HepG2 (cell line): ENCODE measurements at regions not wholly inside any gene's neighbourhood (a gene's known extent, or its start where the extent isn't known, plus 50 kb on each side); places are given as distances from the start of the nearest gene placed in this dataset.

ENCODE experiments used
- ATAC-seq: fragments of 200-7000 bp; cut with Tn5 transposase; 3 replicates; pipeline ENCODE4 v1.9.1; 2020; ENCODE audit warnings: mild to moderate bottlenecking, moderate library complexity
- BruUV-seq: library from RNA; stranded (reverse); fragments of 400-500 nt; replicated peaks from 2 replicates; lab custom pipeline; 2021; lab: Mats Ljungman, UMichigan
- CTCF ChIA-PET: fragments of 300-600 bp; formaldehyde crosslinking; extraction: SDS; loops from one replicate; lab custom pipeline; 2021; ENCODE audit warnings: low total read pairs, inconsistent platforms, low intra/inter-chr PET ratio; lab: Yijun Ruan, JAX
- POLR2A ChIA-PET: fragments of 350-600 bp; sonication (Branson Sonifier 250); formaldehyde crosslinking; loops from one replicate; lab custom pipeline; 2020; ENCODE audit warnings: antibody characterized with exemption, inconsistent platforms; lab: Yijun Ruan, JAX
- DNase-seq: peaks from one replicate; pipeline ENCODE4 v3.0.0-alpha.2; 2015; ENCODE audit warnings: low spot score
- FAIRE-seq: peaks from 3 replicates; lab custom pipeline; 2011; peaks lifted over from hg19 to GRCh38; lab: Jason Lieb, UNC
- H2AFZ ChIP-seq: one replicate; pipeline ENCODE4 v1.6.1; 2011; ENCODE audit warnings: low read length, inconsistent platforms
- H3K27ac ChIP-seq: fragments of 300-600 bp; 3 replicates; pipeline ENCODE4 v1.8.0; 2011; ENCODE audit warnings: mixed run types, mild to moderate bottlenecking, mixed read lengths, low read length, inconsistent platforms; ENCODE audit not compliant: insufficient read depth; ENCODE audit errors: extremely low read length
- H3K27me3 ChIP-seq, 2 experiments: fragments of 200-600 bp in 1 of 2; 2 replicates in 1 of 2; 3 replicates in 1 of 2; pipeline versions ENCODE4 v1.6.0 to v1.8.0; 2011; ENCODE audit warnings: low read length in 2 of 2, mild to moderate bottlenecking in 2 of 2, moderate library complexity in 2 of 2, inconsistent platforms in 1 of 2; ENCODE audit not compliant: insufficient read depth in 2 of 2, control insufficient read depth in 1 of 2
- H3K36me3 ChIP-seq, 2 experiments: fragments of 200-600 bp in 1 of 2; replicated peaks in 1 of 2; 2 replicates in 1 of 2; 3 replicates in 1 of 2; pipeline versions ENCODE4 v1.5.1 to v1.8.0; 2011; ENCODE audit warnings: low read length in 2 of 2, inconsistent platforms in 1 of 2; ENCODE audit not compliant: insufficient read depth in 2 of 2, control insufficient read depth in 1 of 2
- H3K4me1 ChIP-seq: 2 replicates; pipeline ENCODE4 v1.5.1; 2012; ENCODE audit warnings: low read length, inconsistent platforms; ENCODE audit not compliant: insufficient read depth
- H3K4me2 ChIP-seq: 2 replicates; pipeline ENCODE4 v1.6.0; 2011; ENCODE audit warnings: low read depth, low read length, inconsistent platforms
- H3K4me3 ChIP-seq, 3 experiments: fragments of 200-600 bp in 1 of 3; sonication (generic), shearing (Covaris generic) in 1 of 3; replicated peaks in 1 of 3; 2 replicates each; pipeline ENCODE4 v1.5.1; 2011 to 2016; ENCODE audit warnings: low read length in 3 of 3, inconsistent platforms in 2 of 3, low read depth in 2 of 3, mild to moderate bottlenecking in 2 of 3, control low read depth in 1 of 3, mixed read lengths in 1 of 3; ENCODE audit not compliant: insufficient read depth in 1 of 3
- H3K79me2 ChIP-seq: one replicate; pipeline ENCODE4 v1.6.1; 2011; ENCODE audit warnings: low read length, inconsistent platforms; ENCODE audit not compliant: insufficient read depth
- H3K9ac ChIP-seq: 2 replicates; pipeline ENCODE4 v1.6.0; 2011; ENCODE audit warnings: mild to moderate bottlenecking, low read depth, low read length, inconsistent platforms; ENCODE audit not compliant: insufficient read depth
- H3K9me3 ChIP-seq: 2 replicates; pipeline ENCODE4 v1.5.1; 2012; ENCODE audit warnings: mild to moderate bottlenecking, low read length
- H4K20me1 ChIP-seq: 2 replicates; pipeline ENCODE4 v1.6.0; 2011; ENCODE audit warnings: inconsistent platforms, mild to moderate bottlenecking, low read length, moderate library complexity; ENCODE audit not compliant: insufficient read depth
- WGBS: methylation state at CpG from one replicate; pipeline ENCODE4 v1.1.6; 2017; ENCODE audit warnings: low lambda C conversion rate; 5-methylcytosine and 5-hydroxymethylcytosine counted together
- in situ Hi-C: cut with HindIII; loops from 2 replicates; pipeline ENCODE4 v1.10.0; 2017; ENCODE audit warnings: low pct_unique_long_range_greater_than_20kb; ENCODE audit not compliant: extremely low pct_ligation_motif_present
- intact Hi-C: fragments of 100-400 bp; cut with micrococcal nuclease; formaldehyde crosslinking; loops from one replicate; pipeline ENCODE4 v1.10.0; 2022; ENCODE audit not compliant: unreplicated experiment
- TF ChIP-seq, protein P1 (sequence below), 2 experiments: IDR thresholded peaks; 2 replicates each; pipeline ENCODE4 v1.6.1; 2011 to 2012; ENCODE audit warnings: low read length in 2 of 2, borderline replicate concordance in 1 of 2, low read depth in 1 of 2, mild to moderate bottlenecking in 1 of 2, moderate library complexity in 1 of 2
- TF ChIP-seq, protein P2 (sequence below): sonication (generic); formaldehyde crosslinking; IDR thresholded peaks from 2 replicates; pipeline ENCODE4 v1.4.0; 2020; ENCODE audit warnings: missing genetic modification reagents, borderline replicate concordance
- TF ChIP-seq, protein P3 (sequence below): sonication (generic); formaldehyde crosslinking; conservative IDR thresholded peaks from 2 replicates; pipeline ENCODE4 v1.4.0; 2020; ENCODE audit warnings: missing genetic modification reagents

DNA sequence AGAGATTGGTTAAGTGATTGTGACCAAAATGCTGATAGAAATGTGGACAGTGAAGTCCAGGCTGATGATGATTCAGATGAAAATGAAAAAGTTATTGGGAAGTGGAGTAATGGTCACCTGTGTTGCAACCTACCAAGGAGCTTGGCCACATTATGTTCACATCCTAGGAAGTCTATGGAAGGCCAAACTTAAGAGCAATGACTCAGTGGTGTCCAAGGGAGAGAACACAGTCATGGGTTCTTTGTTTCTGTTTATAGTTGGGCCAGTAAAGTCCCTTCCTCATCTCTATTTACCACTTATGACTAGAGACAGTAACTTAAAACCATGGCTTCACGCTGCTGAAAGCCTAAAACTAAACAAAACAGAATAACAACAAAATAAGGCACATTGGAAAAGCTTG, 555.3 kb upstream of the DAB2 start:
- no peaks in the 10 kb centered on the region for H4K20me1 ChIP-seq
- no peak overlapping the region for H3K4me2 ChIP-seq
- TF ChIP-seq, protein P1, sequence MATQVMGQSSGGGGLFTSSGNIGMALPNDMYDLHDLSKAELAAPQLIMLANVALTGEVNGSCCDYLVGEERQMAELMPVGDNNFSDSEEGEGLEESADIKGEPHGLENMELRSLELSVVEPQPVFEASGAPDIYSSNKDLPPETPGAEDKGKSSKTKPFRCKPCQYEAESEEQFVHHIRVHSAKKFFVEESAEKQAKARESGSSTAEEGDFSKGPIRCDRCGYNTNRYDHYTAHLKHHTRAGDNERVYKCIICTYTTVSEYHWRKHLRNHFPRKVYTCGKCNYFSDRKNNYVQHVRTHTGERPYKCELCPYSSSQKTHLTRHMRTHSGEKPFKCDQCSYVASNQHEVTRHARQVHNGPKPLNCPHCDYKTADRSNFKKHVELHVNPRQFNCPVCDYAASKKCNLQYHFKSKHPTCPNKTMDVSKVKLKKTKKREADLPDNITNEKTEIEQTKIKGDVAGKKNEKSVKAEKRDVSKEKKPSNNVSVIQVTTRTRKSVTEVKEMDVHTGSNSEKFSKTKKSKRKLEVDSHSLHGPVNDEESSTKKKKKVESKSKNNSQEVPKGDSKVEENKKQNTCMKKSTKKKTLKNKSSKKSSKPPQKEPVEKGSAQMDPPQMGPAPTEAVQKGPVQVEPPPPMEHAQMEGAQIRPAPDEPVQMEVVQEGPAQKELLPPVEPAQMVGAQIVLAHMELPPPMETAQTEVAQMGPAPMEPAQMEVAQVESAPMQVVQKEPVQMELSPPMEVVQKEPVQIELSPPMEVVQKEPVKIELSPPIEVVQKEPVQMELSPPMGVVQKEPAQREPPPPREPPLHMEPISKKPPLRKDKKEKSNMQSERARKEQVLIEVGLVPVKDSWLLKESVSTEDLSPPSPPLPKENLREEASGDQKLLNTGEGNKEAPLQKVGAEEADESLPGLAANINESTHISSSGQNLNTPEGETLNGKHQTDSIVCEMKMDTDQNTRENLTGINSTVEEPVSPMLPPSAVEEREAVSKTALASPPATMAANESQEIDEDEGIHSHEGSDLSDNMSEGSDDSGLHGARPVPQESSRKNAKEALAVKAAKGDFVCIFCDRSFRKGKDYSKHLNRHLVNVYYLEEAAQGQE (IDR thresholded peaks at IDR 0.05; ENCODE audit: borderline replicate concordance in 1 of 2, low read depth in 1 of 2, low read length in 2 of 2) = no peak
- BruUV-seq = no TSS peak
- H3K9me3 ChIP-seq = peaks cover 25% of the 10 kb centered on the region
- H3K79me2 ChIP-seq = no peaks in the 10 kb centered on the region
- POLR2A ChIA-PET = no interaction called here
- no peak overlapping the region for H3K27ac ChIP-seq
- WGBS = 4% methylated on average over 1 of the region's 1 CpG
- DNase-seq (no peak), FAIRE-seq (no peak), ATAC-seq (no peak)
- H3K9ac ChIP-seq = no peak overlapping the region
- in situ Hi-C loops = no loop called here
- CTCF ChIA-PET = no interaction called here
- no peak overlapping the region for H2AFZ ChIP-seq
- no peaks in the 10 kb centered on the region for H3K27me3 ChIP-seq
- no peak overlapping the region for H3K4me3 ChIP-seq
- H3K4me1 ChIP-seq = no peaks in the 10 kb centered on the region
- no peaks in the 10 kb centered on the region for H3K36me3 ChIP-seq
- intact Hi-C loops = no loop called here

DNA sequence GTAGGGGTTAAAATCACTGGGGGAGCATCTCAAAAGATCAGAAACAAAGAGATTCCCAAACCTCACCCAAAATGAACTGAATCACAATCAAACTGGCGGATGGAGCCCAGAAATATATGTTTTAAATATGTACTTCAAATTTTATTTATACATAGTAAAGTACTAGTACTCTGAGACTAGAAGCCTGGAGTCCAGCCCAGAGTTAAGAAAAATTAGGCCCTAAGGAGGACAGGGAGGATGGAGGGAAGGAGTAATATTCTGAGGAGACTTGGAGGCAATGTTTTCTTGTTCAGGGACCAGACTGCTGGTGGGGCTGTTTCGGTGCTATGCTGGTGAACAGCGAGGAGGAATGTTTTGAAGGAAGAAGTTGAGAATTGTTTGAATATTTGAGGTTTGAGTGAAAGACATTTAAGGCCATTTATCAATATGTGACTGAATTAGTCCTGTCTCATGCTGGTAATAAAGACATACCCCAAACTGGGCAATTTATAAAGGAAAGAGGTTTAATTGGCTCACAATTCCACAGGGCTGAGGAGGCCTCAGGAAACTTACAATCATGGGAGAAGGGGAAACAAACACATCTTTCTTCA, 552.4 kb upstream of the DAB2 start:
- FAIRE-seq = no peak
- intact Hi-C loops = no loop called here

More for the DNA sequence above, 552.4 kb upstream of the DAB2 start:
- Histone ChIP-seq H4K20me1 (no peaks in the 10 kb centered on the region), H3K9me3 (peaks cover 15% of the 10 kb centered on the region), H3K36me3 (no peaks in the 10 kb centered on the region), H3K27me3 (no peaks in the 10 kb centered on the region), H2AFZ (no peak overlapping the region), H3K27ac (no peak overlapping the region), H3K9ac (no peak overlapping the region), H3K4me3 (no peak overlapping the region), H3K79me2 (no peaks in the 10 kb centered on the region), H3K4me1 (no peaks in the 10 kb centered on the region), H3K4me2 (no peak overlapping the region)
- POLR2A ChIA-PET = no interaction called here
- in situ Hi-C loops = no loop called here
- DNase-seq = no peak
- no TSS peak for BruUV-seq
- CTCF ChIA-PET = no interaction called here
- ATAC-seq = no peak
- whole genome bisulfite sequencing = 2% methylated on average over 3 of the region's 3 CpGs
- TF ChIP-seq, protein P2, sequence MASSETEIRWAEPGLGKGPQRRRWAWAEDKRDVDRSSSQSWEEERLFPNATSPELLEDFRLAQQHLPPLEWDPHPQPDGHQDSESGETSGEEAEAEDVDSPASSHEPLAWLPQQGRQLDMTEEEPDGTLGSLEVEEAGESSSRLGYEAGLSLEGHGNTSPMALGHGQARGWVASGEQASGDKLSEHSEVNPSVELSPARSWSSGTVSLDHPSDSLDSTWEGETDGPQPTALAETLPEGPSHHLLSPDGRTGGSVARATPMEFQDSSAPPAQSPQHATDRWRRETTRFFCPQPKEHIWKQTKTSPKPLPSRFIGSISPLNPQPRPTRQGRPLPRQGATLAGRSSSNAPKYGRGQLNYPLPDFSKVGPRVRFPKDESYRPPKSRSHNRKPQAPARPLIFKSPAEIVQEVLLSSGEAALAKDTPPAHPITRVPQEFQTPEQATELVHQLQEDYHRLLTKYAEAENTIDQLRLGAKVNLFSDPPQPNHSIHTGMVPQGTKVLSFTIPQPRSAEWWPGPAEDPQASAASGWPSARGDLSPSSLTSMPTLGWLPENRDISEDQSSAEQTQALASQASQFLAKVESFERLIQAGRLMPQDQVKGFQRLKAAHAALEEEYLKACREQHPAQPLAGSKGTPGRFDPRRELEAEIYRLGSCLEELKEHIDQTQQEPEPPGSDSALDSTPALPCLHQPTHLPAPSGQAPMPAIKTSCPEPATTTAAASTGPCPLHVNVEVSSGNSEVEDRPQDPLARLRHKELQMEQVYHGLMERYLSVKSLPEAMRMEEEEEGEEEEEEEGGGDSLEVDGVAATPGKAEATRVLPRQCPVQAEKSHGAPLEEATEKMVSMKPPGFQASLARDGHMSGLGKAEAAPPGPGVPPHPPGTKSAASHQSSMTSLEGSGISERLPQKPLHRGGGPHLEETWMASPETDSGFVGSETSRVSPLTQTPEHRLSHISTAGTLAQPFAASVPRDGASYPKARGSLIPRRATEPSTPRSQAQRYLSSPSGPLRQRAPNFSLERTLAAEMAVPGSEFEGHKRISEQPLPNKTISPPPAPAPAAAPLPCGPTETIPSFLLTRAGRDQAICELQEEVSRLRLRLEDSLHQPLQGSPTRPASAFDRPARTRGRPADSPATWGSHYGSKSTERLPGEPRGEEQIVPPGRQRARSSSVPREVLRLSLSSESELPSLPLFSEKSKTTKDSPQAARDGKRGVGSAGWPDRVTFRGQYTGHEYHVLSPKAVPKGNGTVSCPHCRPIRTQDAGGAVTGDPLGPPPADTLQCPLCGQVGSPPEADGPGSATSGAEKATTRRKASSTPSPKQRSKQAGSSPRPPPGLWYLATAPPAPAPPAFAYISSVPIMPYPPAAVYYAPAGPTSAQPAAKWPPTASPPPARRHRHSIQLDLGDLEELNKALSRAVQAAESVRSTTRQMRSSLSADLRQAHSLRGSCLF = no peak
- TF ChIP-seq, protein P3, sequence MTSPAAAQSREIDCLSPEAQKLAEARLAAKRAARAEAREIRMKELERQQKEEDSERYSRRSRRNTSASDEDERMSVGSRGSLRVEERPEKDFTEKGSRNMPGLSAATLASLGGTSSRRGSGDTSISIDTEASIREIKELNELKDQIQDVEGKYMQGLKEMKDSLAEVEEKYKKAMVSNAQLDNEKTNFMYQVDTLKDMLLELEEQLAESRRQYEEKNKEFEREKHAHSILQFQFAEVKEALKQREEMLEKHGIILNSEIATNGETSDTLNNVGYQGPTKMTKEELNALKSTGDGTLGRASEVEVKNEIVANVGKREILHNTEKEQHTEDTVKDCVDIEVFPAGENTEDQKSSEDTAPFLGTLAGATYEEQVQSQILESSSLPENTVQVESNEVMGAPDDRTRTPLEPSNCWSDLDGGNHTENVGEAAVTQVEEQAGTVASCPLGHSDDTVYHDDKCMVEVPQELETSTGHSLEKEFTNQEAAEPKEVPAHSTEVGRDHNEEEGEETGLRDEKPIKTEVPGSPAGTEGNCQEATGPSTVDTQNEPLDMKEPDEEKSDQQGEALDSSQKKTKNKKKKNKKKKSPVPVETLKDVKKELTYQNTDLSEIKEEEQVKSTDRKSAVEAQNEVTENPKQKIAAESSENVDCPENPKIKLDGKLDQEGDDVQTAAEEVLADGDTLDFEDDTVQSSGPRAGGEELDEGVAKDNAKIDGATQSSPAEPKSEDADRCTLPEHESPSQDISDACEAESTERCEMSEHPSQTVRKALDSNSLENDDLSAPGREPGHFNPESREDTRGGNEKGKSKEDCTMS (CRISPR knock-in tag) = no peak
